Osteoblast (primary cell): ENCODE measurements at regions not wholly inside any gene's neighbourhood (a gene's known extent, or its start where the extent isn't known, plus 50 kb on each side); places are given as distances from the start of the nearest gene placed in this dataset.

Experiments
- DNase-seq: peaks from one replicate; pipeline ENCODE4 v3.0.0; 2011; ENCODE audit warnings: low spot score, mixed read lengths; ENCODE audit not compliant: insufficient read length; ENCODE audit errors: missing footprints
- H2AFZ ChIP-seq: 2 replicates; pipeline ENCODE4 v1.6.0; 2011; ENCODE audit warnings: mild to moderate bottlenecking, low read length
- H3K27ac ChIP-seq: 2 replicates; pipeline ENCODE4 v1.5.1; 2011; ENCODE audit warnings: mild to moderate bottlenecking, low read depth, low read length, moderate library complexity
- H3K27me3 ChIP-seq: 2 replicates; pipeline ENCODE4 v1.6.0; 2012; ENCODE audit warnings: mild to moderate bottlenecking, control low read depth, inconsistent platforms, low read length, moderate library complexity; ENCODE audit not compliant: insufficient read depth
- H3K36me3 ChIP-seq: 2 replicates; pipeline ENCODE4 v1.5.1; 2011; ENCODE audit warnings: mild to moderate bottlenecking, low read length, control low read depth, moderate library complexity; ENCODE audit not compliant: insufficient read depth
- H3K4me1 ChIP-seq: 2 replicates; pipeline ENCODE4 v1.5.1; 2011; ENCODE audit warnings: mild to moderate bottlenecking, low read length, control low read depth, moderate library complexity; ENCODE audit not compliant: insufficient read depth
- H3K4me2 ChIP-seq: 2 replicates; pipeline ENCODE4 v1.6.0; 2011; ENCODE audit warnings: mild to moderate bottlenecking, low read length; ENCODE audit not compliant: insufficient read depth
- H3K4me3 ChIP-seq: fragments of 200-600 bp; sonication (generic); 3 replicates; pipeline ENCODE4 v1.5.1; 2012; ENCODE audit warnings: mild to moderate bottlenecking, low read length, inconsistent platforms; ENCODE audit not compliant: insufficient read depth
- H3K79me2 ChIP-seq: 2 replicates; pipeline ENCODE4 v1.6.0; 2012; ENCODE audit warnings: mild to moderate bottlenecking, low read length, control low read depth, inconsistent platforms; ENCODE audit not compliant: insufficient read depth
- H3K9me3 ChIP-seq: 2 replicates; pipeline ENCODE4 v1.5.1; 2011; ENCODE audit warnings: low read depth, low read length, control low read depth
- H4K20me1 ChIP-seq: 2 replicates; pipeline ENCODE4 v1.6.0; 2012; ENCODE audit warnings: mild to moderate bottlenecking, low read length, control low read depth; ENCODE audit not compliant: insufficient read depth
- CTCF ChIP-seq: IDR thresholded peaks from 2 replicates; pipeline ENCODE4 v1.5.1; 2011; ENCODE audit warnings: mild to moderate bottlenecking, low read depth, low read length, moderate library complexity; ENCODE audit errors: extremely low read depth

- H3K4me3 ChIP-seq = no peak overlapping the region
- no peak for DNase-seq
- no peaks in the 10 kb centered on the region for H4K20me1 ChIP-seq
- no peak for TF ChIP-seq CTCF
- H3K9me3 ChIP-seq = peaks cover 2% of the 10 kb centered on the region
- H3K79me2 ChIP-seq = no peaks in the 10 kb centered on the region
- no peak overlapping the region for H3K4me2 ChIP-seq
- H3K27ac ChIP-seq = no peak overlapping the region
- no peak overlapping the region for H2AFZ ChIP-seq
- H3K36me3 ChIP-seq = no peaks in the 10 kb centered on the region
- no peaks in the 10 kb centered on the region for H3K4me1 ChIP-seq
- no peaks in the 10 kb centered on the region for H3K27me3 ChIP-seq
These were observed 190.0 kb upstream of the GRAMD2B start for GRCh38 chr5:126233256-126233655.

GRCh38 chr5:126234563-126235195, 188.5 kb upstream of the GRAMD2B start:
- Histone ChIP-seq H3K36me3 (no peaks in the 10 kb centered on the region), H3K4me1 (no peaks in the 10 kb centered on the region), H4K20me1 (no peaks in the 10 kb centered on the region), H3K4me3 (no peak overlapping the region), H3K9me3 (no peaks in the 10 kb centered on the region), H3K27me3 (no peaks in the 10 kb centered on the region), H3K4me2 (peak overlapping the region; percentile 20), H3K79me2 (no peaks in the 10 kb centered on the region), H2AFZ (peak overlapping the region; percentile 51), H3K27ac (no peak overlapping the region)
- peak; percentile 85 for TF ChIP-seq CTCF
- peak; percentile 77 for DNase-seq

- no peak for TF ChIP-seq CTCF
- Histone ChIP-seq H3K36me3 (no peaks in the 10 kb centered on the region), H2AFZ (no peak overlapping the region), H3K9me3 (no peaks in the 10 kb centered on the region), H4K20me1 (no peaks in the 10 kb centered on the region), H3K4me2 (no peak overlapping the region), H3K79me2 (no peaks in the 10 kb centered on the region), H3K27me3 (no peaks in the 10 kb centered on the region), H3K27ac (no peak overlapping the region), H3K4me1 (no peaks in the 10 kb centered on the region), H3K4me3 (no peak overlapping the region)
- no peak for DNase-seq
These were observed 187.6 kb upstream of the GRAMD2B start for GRCh38 chr5:126235628-126236027.

GRCh38 chr5:126236994-126237393, 186.2 kb upstream of the GRAMD2B start:
- TF ChIP-seq CTCF = no peak
- H3K4me3 ChIP-seq = no peak overlapping the region
- DNase-seq = no peak

More at GRCh38 chr5:126236994-126237393, 186.2 kb upstream of the GRAMD2B start:
- Histone ChIP-seq H3K36me3 (no peaks in the 10 kb centered on the region), H3K9me3 (no peaks in the 10 kb centered on the region), H3K27ac (no peak overlapping the region), H3K27me3 (no peaks in the 10 kb centered on the region), H3K4me1 (no peaks in the 10 kb centered on the region), H3K4me2 (no peak overlapping the region), H3K79me2 (no peaks in the 10 kb centered on the region), H2AFZ (no peak overlapping the region), H4K20me1 (no peaks in the 10 kb centered on the region)
